HG03457 (cell line): ENCODE measurements at regions not wholly inside any gene's neighbourhood (a gene's known extent, or its start where the extent isn't known, plus 50 kb on each side); places are given as distances from the start of the nearest gene placed in this dataset.

Experiments used
- ATAC-seq: cut with Tn5 transposase; IDR thresholded peaks from one replicate; pipeline ENCODE4 v1.9.1; 2021; ENCODE audit warnings: moderate number of reproducible peaks; ENCODE audit not compliant: unreplicated experiment

GRCh38 chr1:96992871-96993270, 271.3 kb downstream of the PTBP2 start:
- ATAC-seq = no peak

GRCh38 chr1:96995351-96995750, 273.8 kb downstream of the PTBP2 start:
- ATAC-seq = no peak

GRCh38 chr1:96996001-96996400, 274.4 kb downstream of the PTBP2 start:
- ATAC-seq = no peak

- no peak for ATAC-seq
Observed at GRCh38 chr1:96997717-96998116, 276.1 kb downstream of the PTBP2 start.

GRCh38 chr1:96998466-96998865, 276.9 kb downstream of the PTBP2 start:
- ATAC-seq = no peak

GRCh38 chr1:96999191-96999590, 277.6 kb downstream of the PTBP2 start:
- no peak for ATAC-seq

GRCh38 chr1:97004054-97004453, 282.5 kb downstream of the PTBP2 start:
- ATAC-seq = no peak

GRCh38 chr1:97004743-97005142, 283.2 kb downstream of the PTBP2 start:
- ATAC-seq = no peak

GRCh38 chr1:97006044-97006661, 284.6 kb downstream of the PTBP2 start:
- ATAC-seq = no peak

GRCh38 chr1:97007840-97008604, 286.4 kb downstream of the PTBP2 start:
- ATAC-seq = no peak

- ATAC-seq = no peak
Observed at GRCh38 chr1:97010566-97011264, 289.1 kb downstream of the PTBP2 start.

GRCh38 chr1:97013136-97013535, 291.6 kb downstream of the PTBP2 start:
- no peak for ATAC-seq

GRCh38 chr1:97013941-97014340, 292.4 kb downstream of the PTBP2 start:
- no peak for ATAC-seq

- no peak for ATAC-seq
Observed at GRCh38 chr1:97014426-97014825, 292.8 kb downstream of the PTBP2 start.

GRCh38 chr1:97017895-97018294, 296.3 kb downstream of the PTBP2 start:
- ATAC-seq = no peak
